DMS53 (cell line): ENCODE measurements at regions not wholly inside any gene's neighbourhood (a gene's known extent, or its start where the extent isn't known, plus 50 kb on each side); places are given as distances from the start of the nearest gene placed in this dataset.

Experiments used
- DNase-seq: peaks from one replicate; lab custom pipeline; 2025; lab: John Stamatoyannopoulos, UW

GRCh38 chr2:47265158-47265557 is 88.8 kb upstream of the CALM2 start:
- no peak for DNase-seq

GRCh38 chr2:47264686-47265085 is 88.4 kb upstream of the CALM2 start:
- DNase-seq = no peak

- DNase-seq = no peak
Observed at GRCh38 chr2:47264143-47264542, 87.8 kb upstream of the CALM2 start.

- DNase-seq = no peak
Observed at GRCh38 chr2:47262657-47263056, 86.3 kb upstream of the CALM2 start.

- DNase-seq = no peak
Observed at GRCh38 chr2:47260971-47261370, 84.7 kb upstream of the CALM2 start.

- DNase-seq = no peak
Observed at GRCh38 chr2:47259829-47260228, 83.5 kb upstream of the CALM2 start.

GRCh38 chr2:47257946-47258348 is 81.6 kb upstream of the CALM2 start:
- no peak for DNase-seq

GRCh38 chr2:47256416-47257087 is 80.2 kb upstream of the CALM2 start:
- DNase-seq = no peak

GRCh38 chr2:47255794-47256193 is 79.5 kb upstream of the CALM2 start:
- DNase-seq = no peak

GRCh38 chr2:47254464-47254863 is 78.2 kb upstream of the CALM2 start:
- DNase-seq = no peak

- DNase-seq = no peak
Observed at GRCh38 chr2:47253447-47253846, 77.1 kb upstream of the CALM2 start.

- no peak for DNase-seq
Observed at GRCh38 chr2:47251404-47251675, 75.0 kb upstream of the CALM2 start.

- DNase-seq = peak; percentile 98
Observed at GRCh38 chr2:47250586-47251403, 74.5 kb upstream of the CALM2 start.

- DNase-seq = no peak
Observed at GRCh38 chr2:47249931-47250330, 73.6 kb upstream of the CALM2 start.

GRCh38 chr2:47249157-47249900 is 73.0 kb upstream of the CALM2 start:
- DNase-seq = no peak

- no peak for DNase-seq
Observed at GRCh38 chr2:47243596-47244323, 67.4 kb upstream of the CALM2 start.

- no peak for DNase-seq
Observed at GRCh38 chr2:47241715-47242114, 65.4 kb upstream of the CALM2 start.

GRCh38 chr2:47239119-47239969 is 63.0 kb upstream of the CALM2 start:
- no peak for DNase-seq

- DNase-seq = no peak
Observed at GRCh38 chr2:47238638-47239037, 62.3 kb upstream of the CALM2 start.

- DNase-seq = no peak
Observed at GRCh38 chr2:47237375-47238334, 61.3 kb upstream of the CALM2 start.
